Ishikawa (cell line): ENCODE measurements at regions not wholly inside any gene's neighbourhood (a gene's known extent, or its start where the extent isn't known, plus 50 kb on each side); places are given as distances from the start of the nearest gene placed in this dataset.

Experiments
- CEBPB ChIP-seq: IDR thresholded peaks from 2 replicates; pipeline ENCODE4 v1.6.1; 2012
- CREB1 ChIP-seq: IDR thresholded peaks from 2 replicates; pipeline ENCODE4 v1.6.1; 2012; ENCODE audit warnings: low read depth
- EGR1 ChIP-seq: IDR thresholded peaks from 2 replicates; pipeline ENCODE4 v1.6.1; 2012
- EP300 ChIP-seq: IDR thresholded peaks from 2 replicates; pipeline ENCODE4 v1.6.1; 2012; ENCODE audit warnings: borderline replicate concordance
- FOXM1 ChIP-seq: IDR thresholded peaks from 2 replicates; pipeline ENCODE4 v1.6.1; 2012; ENCODE audit warnings: low read depth, borderline replicate concordance
- NFIC ChIP-seq: IDR thresholded peaks from 2 replicates; pipeline ENCODE4 v1.6.1; 2012
- RAD21 ChIP-seq: IDR thresholded peaks from 2 replicates; pipeline ENCODE4 v1.6.1; 2012; ENCODE audit warnings: low read depth
- TAF1 ChIP-seq: IDR thresholded peaks from 2 replicates; pipeline ENCODE4 v1.6.1; 2012; ENCODE audit warnings: low read depth, mild to moderate bottlenecking
- TCF12 ChIP-seq: IDR thresholded peaks from 2 replicates; pipeline ENCODE4 v1.6.1; 2012; ENCODE audit warnings: low read depth
- TEAD4 ChIP-seq: IDR thresholded peaks from 2 replicates; pipeline ENCODE4 v1.6.1; 2012
- YY1 ChIP-seq: IDR thresholded peaks from 2 replicates; pipeline ENCODE4 v1.6.1; 2012; ENCODE audit warnings: low read depth
- ZBTB7A ChIP-seq: IDR thresholded peaks from 2 replicates; pipeline ENCODE4 v1.6.1; 2012; ENCODE audit warnings: low read depth
- TF ChIP-seq, protein P1 (sequence below): IDR thresholded peaks from 2 replicates; pipeline ENCODE4 v1.6.1; 2012; ENCODE audit warnings: low read depth, mild to moderate bottlenecking
- TF ChIP-seq, protein P2 (sequence below): IDR thresholded peaks from 2 replicates; pipeline ENCODE4 v1.6.1; 2012
- TF ChIP-seq, protein P3 (sequence below): IDR thresholded peaks from 2 replicates; pipeline ENCODE4 v1.6.1; 2012

DNA sequence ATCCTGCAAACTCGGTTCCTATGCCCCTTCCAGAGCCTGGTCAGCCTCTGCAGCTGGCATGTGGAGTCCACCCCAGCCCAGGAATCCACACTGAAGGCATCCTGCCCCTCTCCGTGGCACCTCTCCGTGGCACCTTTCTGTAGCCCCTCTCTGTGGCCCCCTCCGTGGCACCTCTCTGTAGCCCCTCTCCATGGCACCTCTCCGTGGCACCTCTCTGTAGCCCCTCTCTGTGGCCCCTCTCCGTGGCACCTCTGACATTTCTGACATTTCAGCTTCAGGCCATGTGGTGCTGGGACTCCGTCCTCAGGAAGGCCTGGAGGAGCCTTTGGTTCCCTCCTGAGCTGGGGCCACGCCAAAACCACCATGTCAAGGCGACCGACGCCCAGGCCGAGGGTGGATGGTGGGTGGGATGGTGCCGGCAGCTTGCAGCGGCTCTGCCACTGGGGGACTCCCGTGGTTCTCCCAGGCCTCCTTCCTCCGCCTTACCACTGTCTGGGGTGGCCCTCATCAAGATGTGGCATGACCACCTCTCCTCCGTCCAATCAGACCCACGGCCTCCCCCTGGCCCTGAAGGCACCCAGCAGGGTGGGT lies 1518.5 kb downstream of the BRD1 start:
- TF ChIP-seq TEAD4: no peak
- no peak for TF ChIP-seq TCF12
- no peak for TF ChIP-seq CEBPB
- TF ChIP-seq RAD21: no peak
- TF ChIP-seq FOXM1: no peak
- no peak for TF ChIP-seq ZBTB7A
- TF ChIP-seq, protein P1, sequence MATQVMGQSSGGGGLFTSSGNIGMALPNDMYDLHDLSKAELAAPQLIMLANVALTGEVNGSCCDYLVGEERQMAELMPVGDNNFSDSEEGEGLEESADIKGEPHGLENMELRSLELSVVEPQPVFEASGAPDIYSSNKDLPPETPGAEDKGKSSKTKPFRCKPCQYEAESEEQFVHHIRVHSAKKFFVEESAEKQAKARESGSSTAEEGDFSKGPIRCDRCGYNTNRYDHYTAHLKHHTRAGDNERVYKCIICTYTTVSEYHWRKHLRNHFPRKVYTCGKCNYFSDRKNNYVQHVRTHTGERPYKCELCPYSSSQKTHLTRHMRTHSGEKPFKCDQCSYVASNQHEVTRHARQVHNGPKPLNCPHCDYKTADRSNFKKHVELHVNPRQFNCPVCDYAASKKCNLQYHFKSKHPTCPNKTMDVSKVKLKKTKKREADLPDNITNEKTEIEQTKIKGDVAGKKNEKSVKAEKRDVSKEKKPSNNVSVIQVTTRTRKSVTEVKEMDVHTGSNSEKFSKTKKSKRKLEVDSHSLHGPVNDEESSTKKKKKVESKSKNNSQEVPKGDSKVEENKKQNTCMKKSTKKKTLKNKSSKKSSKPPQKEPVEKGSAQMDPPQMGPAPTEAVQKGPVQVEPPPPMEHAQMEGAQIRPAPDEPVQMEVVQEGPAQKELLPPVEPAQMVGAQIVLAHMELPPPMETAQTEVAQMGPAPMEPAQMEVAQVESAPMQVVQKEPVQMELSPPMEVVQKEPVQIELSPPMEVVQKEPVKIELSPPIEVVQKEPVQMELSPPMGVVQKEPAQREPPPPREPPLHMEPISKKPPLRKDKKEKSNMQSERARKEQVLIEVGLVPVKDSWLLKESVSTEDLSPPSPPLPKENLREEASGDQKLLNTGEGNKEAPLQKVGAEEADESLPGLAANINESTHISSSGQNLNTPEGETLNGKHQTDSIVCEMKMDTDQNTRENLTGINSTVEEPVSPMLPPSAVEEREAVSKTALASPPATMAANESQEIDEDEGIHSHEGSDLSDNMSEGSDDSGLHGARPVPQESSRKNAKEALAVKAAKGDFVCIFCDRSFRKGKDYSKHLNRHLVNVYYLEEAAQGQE: no peak
- TF ChIP-seq CREB1: no peak
- no peak for TF ChIP-seq NFIC
- TF ChIP-seq, protein P2, sequence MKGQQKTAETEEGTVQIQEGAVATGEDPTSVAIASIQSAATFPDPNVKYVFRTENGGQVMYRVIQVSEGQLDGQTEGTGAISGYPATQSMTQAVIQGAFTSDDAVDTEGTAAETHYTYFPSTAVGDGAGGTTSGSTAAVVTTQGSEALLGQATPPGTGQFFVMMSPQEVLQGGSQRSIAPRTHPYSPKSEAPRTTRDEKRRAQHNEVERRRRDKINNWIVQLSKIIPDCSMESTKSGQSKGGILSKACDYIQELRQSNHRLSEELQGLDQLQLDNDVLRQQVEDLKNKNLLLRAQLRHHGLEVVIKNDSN: no peak
- TF ChIP-seq YY1: no peak
- TF ChIP-seq EP300: no peak
- no peak for TF ChIP-seq EGR1
- no peak for TF ChIP-seq TAF1
- TF ChIP-seq, protein P3, sequence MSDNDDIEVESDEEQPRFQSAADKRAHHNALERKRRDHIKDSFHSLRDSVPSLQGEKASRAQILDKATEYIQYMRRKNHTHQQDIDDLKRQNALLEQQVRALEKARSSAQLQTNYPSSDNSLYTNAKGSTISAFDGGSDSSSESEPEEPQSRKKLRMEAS: no peak

DNA sequence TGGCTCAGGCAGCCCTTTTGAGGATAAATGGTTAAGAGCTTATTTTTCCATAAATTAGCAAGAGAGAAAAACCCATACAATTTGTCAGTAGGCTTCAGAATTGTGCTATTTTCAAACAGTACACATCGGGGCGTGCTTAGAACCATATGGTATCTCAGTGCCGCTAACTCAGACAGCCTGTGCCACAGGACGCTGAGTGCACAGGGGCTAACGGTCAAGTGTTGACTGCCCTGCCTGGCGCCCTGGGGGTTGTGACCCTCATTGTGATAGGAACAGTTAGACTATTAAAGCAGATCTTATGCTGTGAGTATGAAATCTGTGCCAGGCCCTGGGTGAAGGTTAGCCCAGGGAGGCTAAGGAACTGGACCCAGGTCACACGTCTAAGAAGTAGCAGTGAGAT lies 1519.7 kb downstream of the BRD1 start:
- TF ChIP-seq NFIC (no peak), CREB1 (no peak), ZBTB7A (no peak), CEBPB (no peak), EP300 (no peak), TCF12 (no peak), RAD21 (no peak), FOXM1 (no peak), TAF1 (no peak)
- TF ChIP-seq, protein P3: no peak

DNA sequence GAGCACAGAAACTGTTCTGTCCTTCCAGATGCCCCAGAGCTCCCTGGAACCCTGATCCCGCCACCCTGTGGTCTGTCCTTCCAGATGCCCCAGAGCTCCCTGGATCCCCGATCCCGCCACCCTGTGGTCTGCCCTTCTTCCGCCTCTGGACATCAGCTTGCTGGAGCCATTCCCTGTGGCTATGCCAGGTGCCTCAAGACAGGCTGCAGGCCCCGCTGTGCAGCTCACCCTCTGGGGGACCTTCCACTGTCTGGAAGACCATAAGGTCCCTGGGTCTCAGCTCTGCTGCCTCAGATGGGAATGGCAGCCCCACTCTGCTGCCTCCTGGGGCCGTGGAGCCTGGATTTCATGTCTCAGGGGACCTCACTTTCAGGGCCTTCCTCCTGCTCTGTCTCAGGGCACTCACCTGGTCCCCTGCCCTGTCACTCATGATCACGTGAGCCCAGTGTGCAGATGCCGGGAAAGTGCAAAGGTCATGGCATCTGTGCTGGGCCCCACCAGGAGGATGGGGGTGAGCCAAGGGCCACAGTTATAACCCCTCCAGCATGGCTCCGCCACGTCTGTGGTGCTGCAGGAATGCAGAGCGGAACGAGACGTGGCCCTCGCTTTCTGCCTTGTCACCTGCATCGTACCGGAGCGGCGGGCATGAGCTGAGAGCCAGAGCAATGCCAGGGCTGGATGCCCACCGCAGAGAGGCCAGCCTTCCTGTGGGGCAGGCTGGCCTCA lies 1520.7 kb downstream of the BRD1 start:
- no peak for TF ChIP-seq TCF12
- TF ChIP-seq, protein P1: no peak
- TF ChIP-seq CREB1: no peak
- TF ChIP-seq, protein P2: no peak

DNA sequence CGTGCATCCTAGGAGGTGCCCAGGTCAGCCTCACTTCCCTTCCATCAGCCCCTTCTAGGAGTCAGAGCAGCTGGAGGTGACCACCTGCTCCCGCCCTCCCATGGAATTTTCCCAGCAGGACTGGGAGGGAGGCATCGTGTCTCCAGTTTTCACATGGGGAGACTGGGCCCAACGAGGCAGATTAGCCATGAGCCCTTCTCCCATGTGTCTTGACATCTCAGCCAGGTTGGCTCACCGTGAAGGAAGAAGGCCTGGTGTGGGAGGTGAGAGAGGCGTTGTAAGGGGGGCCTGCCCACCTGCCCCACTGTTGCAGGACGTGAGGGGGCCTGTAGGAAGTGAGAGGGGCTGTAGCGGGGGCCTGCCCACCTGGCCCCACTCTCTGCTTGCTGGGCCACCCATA lies 1521.4 kb downstream of the BRD1 start:
- TF ChIP-seq TAF1 (no peak), FOXM1 (no peak), EGR1 (no peak), YY1 (no peak), EP300 (no peak), ZBTB7A (no peak), CREB1 (no peak), NFIC (no peak), CEBPB (no peak), TEAD4 (no peak), TCF12 (no peak), RAD21 (no peak)
- TF ChIP-seq, protein P2: no peak
- TF ChIP-seq, protein P1: no peak
- TF ChIP-seq, protein P3: no peak
